ENCODE measurements at regions not wholly inside any gene's neighbourhood (a gene's known extent, or its start where the extent isn't known, plus 50 kb on each side); places are given as distances from the start of the nearest gene placed in this dataset.
"Not testable (repeated sequence)": the region's sequence is repeated elsewhere in the genome, so short reads cannot be mapped to it uniquely, and the experiment has no call there.

- WGBS, 3 donors = 93 to 94% (median 93%) methylated on average over 4 of the region's 4 CpGs
- H3K4me3 ChIP-seq = no peak overlapping the region
- H3K27me3 ChIP-seq (ENCODE audit: insufficient read depth in 3 of 3, low read length in 2 of 3) = no peaks in the 10 kb centered on the region
- no peak for DNase-seq
- no peak for ATAC-seq
- peaks cover 3% of the 10 kb centered on the region for H3K4me1 ChIP-seq
- H3K9me3 ChIP-seq = no peaks in the 10 kb centered on the region
- intact Hi-C loops (cut with DNase I) = no loop called here
- H3K36me3 ChIP-seq (ENCODE audit: insufficient read depth in 1 of 2, low read depth in 1 of 2) = peaks cover 0 to 8% of the 10 kb centered on the region in 2 donors
- H3K27ac ChIP-seq = no peak overlapping the region
- TF ChIP-seq, protein P1, sequence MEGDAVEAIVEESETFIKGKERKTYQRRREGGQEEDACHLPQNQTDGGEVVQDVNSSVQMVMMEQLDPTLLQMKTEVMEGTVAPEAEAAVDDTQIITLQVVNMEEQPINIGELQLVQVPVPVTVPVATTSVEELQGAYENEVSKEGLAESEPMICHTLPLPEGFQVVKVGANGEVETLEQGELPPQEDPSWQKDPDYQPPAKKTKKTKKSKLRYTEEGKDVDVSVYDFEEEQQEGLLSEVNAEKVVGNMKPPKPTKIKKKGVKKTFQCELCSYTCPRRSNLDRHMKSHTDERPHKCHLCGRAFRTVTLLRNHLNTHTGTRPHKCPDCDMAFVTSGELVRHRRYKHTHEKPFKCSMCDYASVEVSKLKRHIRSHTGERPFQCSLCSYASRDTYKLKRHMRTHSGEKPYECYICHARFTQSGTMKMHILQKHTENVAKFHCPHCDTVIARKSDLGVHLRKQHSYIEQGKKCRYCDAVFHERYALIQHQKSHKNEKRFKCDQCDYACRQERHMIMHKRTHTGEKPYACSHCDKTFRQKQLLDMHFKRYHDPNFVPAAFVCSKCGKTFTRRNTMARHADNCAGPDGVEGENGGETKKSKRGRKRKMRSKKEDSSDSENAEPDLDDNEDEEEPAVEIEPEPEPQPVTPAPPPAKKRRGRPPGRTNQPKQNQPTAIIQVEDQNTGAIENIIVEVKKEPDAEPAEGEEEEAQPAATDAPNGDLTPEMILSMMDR (IDR thresholded peaks at IDR 0.05) = no peak
These were observed 62.2 kb upstream of the RNF38 start for GRCh38 chr9:36462245-36462644.

DNA sequence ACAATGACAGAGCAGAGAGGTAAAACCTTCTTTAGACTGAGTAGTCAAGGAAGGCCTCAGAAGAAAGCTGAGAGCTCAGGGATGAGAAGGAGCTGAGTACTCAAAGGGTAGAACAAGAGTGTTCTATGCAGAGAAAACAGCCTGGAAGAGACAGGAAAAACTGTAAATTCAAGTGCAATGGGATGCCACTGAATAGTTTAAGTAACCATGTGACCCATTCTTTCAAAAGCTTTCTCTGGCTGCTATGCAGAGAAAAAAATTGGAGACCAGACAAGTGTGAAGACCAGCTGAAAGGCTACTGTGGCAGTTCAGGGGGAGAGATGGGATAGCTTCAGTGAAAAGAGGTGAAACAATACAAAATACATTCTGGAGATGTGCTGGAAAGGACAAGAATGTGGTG is 61.3 kb upstream of the RNF38 start:
- H3K27me3 ChIP-seq (ENCODE audit: insufficient read depth in 3 of 3, low read length in 2 of 3) = no peaks in the 10 kb centered on the region
- TF ChIP-seq, protein P1 (IDR thresholded peaks at IDR 0.05) = no peak
- DNase-seq (no peak), ATAC-seq (no peak)
- H3K4me1 ChIP-seq = peaks cover 3% of the 10 kb centered on the region
- intact Hi-C loops (cut with DNase I) = no loop called here
- no peak overlapping the region for H3K27ac ChIP-seq
- no peaks in the 10 kb centered on the region for H3K9me3 ChIP-seq
- no peak overlapping the region for H3K4me3 ChIP-seq
- peaks cover 0 to 8% of the 10 kb centered on the region in 2 donors for H3K36me3 ChIP-seq (ENCODE audit: insufficient read depth in 1 of 2, low read depth in 1 of 2)

GRCh38 chr9:36458430-36458915 is 58.4 kb upstream of the RNF38 start:
- H3K4me3 ChIP-seq; H3K4me1 ChIP-seq; H3K27ac ChIP-seq; ATAC-seq; H3K27me3 ChIP-seq (ENCODE audit: insufficient read depth in 3 of 3, low read length in 2 of 3); H3K36me3 ChIP-seq (ENCODE audit: insufficient read depth in 1 of 2, low read depth in 1 of 2); DNase-seq; intact Hi-C loops (cut with DNase I); H3K9me3 ChIP-seq: not testable (repeated sequence)
- WGBS, 3 donors = 89 to 93% (median 93%) methylated on average over 17 of the region's 17 CpGs

DNA sequence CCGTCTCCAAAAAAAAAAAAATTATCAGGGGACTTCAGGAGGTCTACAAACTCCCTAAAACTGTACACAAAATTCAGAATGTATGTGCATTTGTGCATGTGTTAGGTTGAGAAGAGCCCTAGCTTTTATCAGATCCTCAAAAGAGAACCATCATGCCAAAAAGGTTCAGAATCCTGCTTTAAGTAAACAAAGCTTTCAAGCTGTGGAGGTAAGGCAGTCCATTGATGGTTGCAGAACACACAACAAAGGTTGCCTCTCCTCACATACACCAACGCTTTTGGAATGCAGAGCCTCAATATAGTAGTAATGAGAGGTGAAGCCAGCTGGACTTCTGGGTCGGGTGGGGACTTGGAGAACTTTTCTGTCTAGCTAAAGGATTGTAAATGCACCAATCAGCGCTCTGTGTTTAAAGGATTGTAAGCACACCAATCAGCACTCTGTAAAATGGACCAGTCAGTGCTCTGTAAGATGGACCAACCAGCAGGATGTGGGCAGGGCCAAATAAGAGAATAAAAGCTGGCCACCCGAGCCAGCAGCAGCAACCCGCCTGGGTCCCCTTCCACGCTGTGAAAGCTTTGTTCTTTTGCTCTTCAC is 57.9 kb upstream of the RNF38 start:
- Histone ChIP-seq H3K9me3 (no peaks in the 10 kb centered on the region), H3K36me3 (ENCODE audit: insufficient read depth in 1 of 2, low read depth in 1 of 2) (peaks cover 0 to 8% of the 10 kb centered on the region in 2 donors), H3K27ac (no peak overlapping the region), H3K27me3 (ENCODE audit: insufficient read depth in 3 of 3, low read length in 2 of 3) (no peaks in the 10 kb centered on the region), H3K4me3 (no peak overlapping the region), H3K4me1 (peaks cover 6% of the 10 kb centered on the region)
- 79 to 86% (median 81%) methylated on average over 7 of the region's 7 CpGs for WGBS, 3 donors
- TF ChIP-seq, protein P1 (IDR thresholded peaks at IDR 0.05) = no peak
- no peak for DNase-seq
- intact Hi-C loops (cut with DNase I) = no loop called here
- no peak for ATAC-seq

DNA sequence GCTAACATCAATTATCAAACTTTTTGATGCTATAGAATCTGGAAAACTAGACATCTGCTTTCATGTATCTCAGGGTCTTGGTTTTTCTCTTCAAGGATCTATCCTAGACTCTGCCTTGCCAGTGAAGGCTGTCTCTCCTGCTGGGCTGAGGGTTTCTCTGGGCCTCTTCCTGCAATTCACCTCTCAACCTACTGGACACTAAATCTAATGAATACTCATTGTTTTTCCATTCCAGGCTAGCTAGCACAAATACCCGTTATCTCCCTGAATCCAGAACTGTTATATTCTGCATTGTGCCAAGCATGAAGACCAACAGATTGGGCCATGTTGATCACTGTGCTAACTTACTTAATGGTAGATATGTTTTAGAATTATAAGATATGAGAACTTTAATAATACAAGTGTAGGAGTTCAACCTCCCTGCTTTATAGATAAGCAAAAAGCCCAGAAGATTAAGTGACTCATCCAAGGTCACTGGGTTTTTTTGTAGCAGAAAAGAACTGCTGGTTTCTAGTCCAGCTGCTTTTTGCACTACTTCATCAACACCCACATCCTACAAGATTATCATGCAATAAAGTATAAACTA is 56.5 kb upstream of the RNF38 start:
- peaks cover 0 to 8% of the 10 kb centered on the region in 2 donors for H3K36me3 ChIP-seq (ENCODE audit: insufficient read depth in 1 of 2, low read depth in 1 of 2)
- 74 to 89% (median 75%) methylated on average over 1 of the region's 1 CpG for WGBS, 3 donors
- TF ChIP-seq, protein P1 (IDR thresholded peaks at IDR 0.05) = no peak
- H3K27me3 ChIP-seq (ENCODE audit: insufficient read depth in 3 of 3, low read length in 2 of 3) = no peaks in the 10 kb centered on the region
- H3K27ac ChIP-seq = no peak overlapping the region
- no peaks in the 10 kb centered on the region for H3K9me3 ChIP-seq
- intact Hi-C loops (cut with DNase I) = no loop called here
- ATAC-seq = no peak
- H3K4me3 ChIP-seq = no peak overlapping the region
- DNase-seq = no peak
- H3K4me1 ChIP-seq = peaks cover 3% of the 10 kb centered on the region
